ENCODE measurements at regions not wholly inside any gene's neighbourhood (a gene's known extent, or its start where the extent isn't known, plus 50 kb on each side); places are given as distances from the start of the nearest gene placed in this dataset.

DNA sequence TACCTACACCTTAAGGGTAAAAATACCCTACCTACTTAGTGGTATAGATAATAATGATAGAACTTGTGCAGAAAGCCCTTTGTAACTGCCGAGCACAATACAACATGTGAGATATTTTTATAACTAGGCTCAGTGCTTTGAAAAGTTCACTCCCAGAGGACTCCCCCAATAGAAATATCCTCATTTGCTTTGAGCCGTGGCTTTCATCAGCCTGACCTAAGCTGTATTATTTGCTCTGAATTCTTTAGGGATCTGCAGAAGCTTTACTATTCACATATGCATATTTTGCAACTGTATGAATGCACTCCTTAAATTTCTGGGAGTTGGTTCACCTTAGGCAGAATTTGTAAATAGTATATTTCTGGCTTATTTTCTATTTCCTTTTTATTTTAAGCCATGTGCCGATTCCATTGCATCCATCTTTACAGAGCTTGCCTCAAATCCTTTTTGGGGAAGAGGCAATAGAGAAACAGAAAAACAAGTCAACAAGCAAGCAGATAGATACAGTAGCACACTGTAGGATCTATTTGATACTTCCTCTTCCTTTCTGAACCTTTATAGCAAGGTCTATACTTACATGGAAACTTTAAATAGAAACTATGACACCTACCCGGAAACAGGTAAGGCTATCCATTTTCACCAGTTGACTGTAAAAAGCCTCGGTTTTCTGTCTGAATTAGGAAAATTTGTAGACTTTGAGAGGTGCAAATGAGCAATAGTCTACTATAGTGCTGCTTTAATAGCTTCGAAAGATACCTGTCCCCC, 242.5 kb upstream of the VCX3A start:
- no peak for TF ChIP-seq POLR2AphosphoS5 (IDR thresholded peaks at IDR 0.05; ENCODE audit: low read depth, low read length)
- no peak for TF ChIP-seq POLR2A (IDR thresholded peaks at IDR 0.05; ENCODE audit: low read depth, low read length)
- TF ChIP-seq SPI1 (IDR thresholded peaks at IDR 0.05; ENCODE audit: low read depth, low read length): no peak
- no peak for TF ChIP-seq TAF1 (IDR thresholded peaks at IDR 0.05; ENCODE audit: low read depth, low read length)
- TF ChIP-seq PAX5 (IDR thresholded peaks at IDR 0.05; ENCODE audit: insufficient read depth, low read length, severe bottlenecking): no peak

Measured in GM12891 (cell line).